GM23248 (cell line): ENCODE measurements at regions not wholly inside any gene's neighbourhood (a gene's known extent, or its start where the extent isn't known, plus 50 kb on each side); places are given as distances from the start of the nearest gene placed in this dataset.

Source experiments
- EZH2 ChIP-seq: fragments of 200-600 bp; sonication (generic); IDR thresholded peaks from 2 replicates; pipeline ENCODE4 v1.6.1; 2018; ENCODE audit warnings: antibody characterized with exemption, mild to moderate bottlenecking; ENCODE audit not compliant: insufficient read depth, poor library complexity, severe bottlenecking
- EZH2phosphoT487 ChIP-seq: fragments of 200-600 bp; sonication (generic); IDR thresholded peaks from 2 replicates; pipeline ENCODE4 v1.6.1; 2018; ENCODE audit warnings: antibody characterized with exemption, moderate library complexity, mild to moderate bottlenecking, low read depth; ENCODE audit not compliant: insufficient read depth

- TF ChIP-seq EZH2: no peak
- no peak for TF ChIP-seq EZH2phosphoT487
Observed at GRCh38 chr2:235191978-235192377, 240.2 kb downstream of the SH3BP4 start.
